Calu3 (cell line): ENCODE measurements at regions not wholly inside any gene's neighbourhood (a gene's known extent, or its start where the extent isn't known, plus 50 kb on each side); places are given as distances from the start of the nearest gene placed in this dataset.

Experiments
- BruUV-seq: library from RNA; stranded (reverse); fragments of 400-500 nt; replicated peaks from 2 replicates; lab custom pipeline; 2021; lab: Mats Ljungman, UMichigan
- CTCF ChIA-PET: fragments of 300-600 bp; sonication (Branson Sonifier 250); formaldehyde crosslinking; loops from one replicate; lab custom pipeline; 2022; ENCODE audit warnings: antibody characterized with exemption; lab: Charles Lee
- DNase-seq: peaks from one replicate; pipeline ENCODE4 v3.0.0; 2022
- H3K27ac Mint-ChIP-seq: one replicate; pipeline ENCODE4 v1.8.0; 2022; ENCODE audit warnings: mixed read lengths; ENCODE audit not compliant: unreplicated experiment
- H3K27me3 Mint-ChIP-seq: one replicate; pipeline ENCODE4 v1.8.0; 2022; ENCODE audit warnings: mixed read lengths; ENCODE audit not compliant: unreplicated experiment
- H3K36me3 Mint-ChIP-seq: one replicate; pipeline ENCODE4 v1.8.0; 2022; ENCODE audit warnings: mild to moderate bottlenecking, moderate library complexity, mixed read lengths; ENCODE audit not compliant: insufficient read depth, unreplicated experiment
- H3K4me1 Mint-ChIP-seq: one replicate; pipeline ENCODE4 v1.8.0; 2022; ENCODE audit warnings: mild to moderate bottlenecking, low read depth, mixed read lengths; ENCODE audit not compliant: unreplicated experiment
- H3K4me3 Mint-ChIP-seq: one replicate; pipeline ENCODE4 v1.8.0; 2022; ENCODE audit warnings: mild to moderate bottlenecking, low read depth, moderate library complexity, mixed read lengths; ENCODE audit not compliant: unreplicated experiment
- H3K9me3 Mint-ChIP-seq: one replicate; pipeline ENCODE4 v1.8.0; 2022; ENCODE audit warnings: low read depth, mixed read lengths; ENCODE audit not compliant: unreplicated experiment
- CTCF ChIP-seq: fragments of 200-600 bp; IDR thresholded peaks from one replicate; pipeline ENCODE4 v1.8.0; 2022; ENCODE audit warnings: antibody characterized with exemption; ENCODE audit not compliant: unreplicated experiment
- intact Hi-C: fragments of 100-400 bp; cut with micrococcal nuclease; formaldehyde crosslinking; loops from one replicate; pipeline ENCODE4 v1.10.0; 2022; ENCODE audit not compliant: unreplicated experiment

- no TSS peak for BruUV-seq
- H3K4me1 Mint-ChIP-seq: no peaks in the 10 kb centered on the region
- no peak for DNase-seq
- H3K27ac Mint-ChIP-seq: no peak overlapping the region
- no peaks in the 10 kb centered on the region for H3K36me3 Mint-ChIP-seq
- intact Hi-C loops: loop anchor here (5.0 kb wide), 3 partner anchors 308 to 1243 kb away; no protein-coding TSS in a partner anchor
- no peaks in the 10 kb centered on the region for H3K9me3 Mint-ChIP-seq
- TF ChIP-seq CTCF: no peak
- no peaks in the 10 kb centered on the region for H3K27me3 Mint-ChIP-seq
- CTCF ChIA-PET: no interaction called here
- H3K4me3 Mint-ChIP-seq: no peak overlapping the region
These were observed 252.3 kb upstream of the LRTM1 start for GRCh38 chr3:55180161-55180560.

- no TSS peak for BruUV-seq
- intact Hi-C loops: no loop called here
- Mint-ChIP-seq H3K9me3 (no peaks in the 10 kb centered on the region), H3K27me3 (no peaks in the 10 kb centered on the region), H3K4me3 (no peak overlapping the region), H3K4me1 (no peaks in the 10 kb centered on the region), H3K27ac (no peak overlapping the region), H3K36me3 (no peaks in the 10 kb centered on the region)
- CTCF ChIA-PET: no interaction called here
- TF ChIP-seq CTCF: no peak
- no peak for DNase-seq
These were observed 250.5 kb upstream of the LRTM1 start for GRCh38 chr3:55178336-55178735.

- BruUV-seq: no TSS peak
- no peaks in the 10 kb centered on the region for H3K4me1 Mint-ChIP-seq
- no peaks in the 10 kb centered on the region for H3K9me3 Mint-ChIP-seq
- intact Hi-C loops: no loop called here
- no peak overlapping the region for H3K4me3 Mint-ChIP-seq
- H3K27me3 Mint-ChIP-seq: no peaks in the 10 kb centered on the region
- no peak for TF ChIP-seq CTCF
- H3K36me3 Mint-ChIP-seq: no peaks in the 10 kb centered on the region
- H3K27ac Mint-ChIP-seq: no peak overlapping the region
- no peak for DNase-seq
- CTCF ChIA-PET: no interaction called here
These were observed 249.9 kb upstream of the LRTM1 start for GRCh38 chr3:55177749-55178148.

GRCh38 chr3:55175423-55175822 lies 247.6 kb upstream of the LRTM1 start:
- H3K4me1 Mint-ChIP-seq: no peaks in the 10 kb centered on the region
- intact Hi-C loops: no loop called here
- H3K36me3 Mint-ChIP-seq: no peaks in the 10 kb centered on the region
- CTCF ChIA-PET: no interaction called here
- no peak for DNase-seq
- no TSS peak for BruUV-seq
- H3K9me3 Mint-ChIP-seq: peaks cover 4% of the 10 kb centered on the region
- no peak for TF ChIP-seq CTCF
- no peak overlapping the region for H3K27ac Mint-ChIP-seq
- H3K4me3 Mint-ChIP-seq: no peak overlapping the region
- H3K27me3 Mint-ChIP-seq: no peaks in the 10 kb centered on the region
